DOHH2 (cell line): ENCODE measurements at regions not wholly inside any gene's neighbourhood (a gene's known extent, or its start where the extent isn't known, plus 50 kb on each side); places are given as distances from the start of the nearest gene placed in this dataset.

Experiments used
- H3F3A ChIP-seq: fragments of 200-600 bp; sonication (generic), shearing (Covaris generic); 2 replicates; pipeline ENCODE4 v1.6.0; 2016; ENCODE audit warnings: antibody characterized with exemption, mild to moderate bottlenecking; ENCODE audit not compliant: control insufficient read depth, insufficient read depth
- H3K27ac ChIP-seq: fragments of 200-600 bp; sonication (generic); 2 replicates; pipeline ENCODE4 v1.5.1; 2014; ENCODE audit warnings: low read depth, mild to moderate bottlenecking, low read length, moderate library complexity
- H3K27me3 ChIP-seq: fragments of 200-600 bp; sonication (generic); 2 replicates; pipeline ENCODE4 v1.6.1; 2014; ENCODE audit warnings: mild to moderate bottlenecking, low read length, mixed read lengths; ENCODE audit not compliant: control insufficient read depth
- H3K36me3 ChIP-seq: fragments of 200-600 bp; sonication (generic); 2 replicates; pipeline ENCODE4 v1.6.1; 2014; ENCODE audit warnings: mild to moderate bottlenecking, low read length, moderate library complexity, mixed read lengths; ENCODE audit not compliant: control insufficient read depth
- H3K4me1 ChIP-seq: fragments of 200-600 bp; sonication (generic); 2 replicates; pipeline ENCODE4 v1.6.1; 2014; ENCODE audit warnings: mild to moderate bottlenecking, low read length, mixed read lengths; ENCODE audit not compliant: control insufficient read depth
- H3K4me2 ChIP-seq: fragments of 200-600 bp; sonication (generic); 2 replicates; pipeline ENCODE4 v1.6.0; 2014; ENCODE audit warnings: mild to moderate bottlenecking, low read length, moderate library complexity
- H3K4me3 ChIP-seq: fragments of 200-600 bp; sonication (generic); 2 replicates; pipeline ENCODE4 v1.5.1; 2014; ENCODE audit warnings: mild to moderate bottlenecking, low read length, mixed read lengths
- H3K79me2 ChIP-seq: fragments of 200-600 bp; sonication (generic); 2 replicates; pipeline ENCODE4 v1.6.1; 2014; ENCODE audit warnings: mild to moderate bottlenecking, low read length, mixed read lengths; ENCODE audit not compliant: control insufficient read depth
- H3K9me2 ChIP-seq: fragments of 200-600 bp; sonication (generic); replicated peaks from 2 replicates; pipeline ENCODE4 v1.6.1; 2014; ENCODE audit warnings: mild to moderate bottlenecking, low read length, mixed read lengths; ENCODE audit not compliant: control insufficient read depth
- H3K9me3 ChIP-seq: fragments of 200-600 bp; sonication (generic); 2 replicates; pipeline ENCODE4 v1.6.1; 2014; ENCODE audit warnings: antibody characterized with exemption, low read length, mixed read lengths; ENCODE audit not compliant: control insufficient read depth, insufficient read depth
- H4K20me1 ChIP-seq: fragments of 200-600 bp; sonication (generic); 2 replicates; pipeline ENCODE4 v1.6.0; 2014; ENCODE audit warnings: low read depth, mild to moderate bottlenecking, antibody characterized with exemption, low read length, moderate library complexity; ENCODE audit not compliant: control insufficient read depth, insufficient read depth
- EZH2phosphoT487 ChIP-seq: fragments of 200-600 bp; sonication (generic); IDR thresholded peaks from 2 replicates; pipeline ENCODE4 v1.6.1; 2017; ENCODE audit warnings: borderline replicate concordance, mild to moderate bottlenecking, antibody characterized with exemption, low read length, moderate library complexity, mixed read lengths
- TF ChIP-seq, protein P1 (sequence below): fragments of 200-600 bp; sonication (generic); IDR thresholded peaks from one replicate; pipeline ENCODE4 v1.5.1; 2014; ENCODE audit warnings: antibody characterized with exemption, mild to moderate bottlenecking, low read depth, low read length; ENCODE audit not compliant: poor library complexity, severe bottlenecking

- Histone ChIP-seq H3F3A (no peaks in the 10 kb centered on the region), H4K20me1 (no peaks in the 10 kb centered on the region), H3K27me3 (no peaks in the 10 kb centered on the region), H3K9me2 (no peaks in the 10 kb centered on the region), H3K9me3 (no peaks in the 10 kb centered on the region), H3K4me1 (no peaks in the 10 kb centered on the region), H3K36me3 (no peaks in the 10 kb centered on the region), H3K4me2 (no peak overlapping the region), H3K79me2 (no peaks in the 10 kb centered on the region), H3K4me3 (no peak overlapping the region), H3K27ac (no peak overlapping the region)
- TF ChIP-seq EZH2phosphoT487 = no peak
- TF ChIP-seq, protein P1, sequence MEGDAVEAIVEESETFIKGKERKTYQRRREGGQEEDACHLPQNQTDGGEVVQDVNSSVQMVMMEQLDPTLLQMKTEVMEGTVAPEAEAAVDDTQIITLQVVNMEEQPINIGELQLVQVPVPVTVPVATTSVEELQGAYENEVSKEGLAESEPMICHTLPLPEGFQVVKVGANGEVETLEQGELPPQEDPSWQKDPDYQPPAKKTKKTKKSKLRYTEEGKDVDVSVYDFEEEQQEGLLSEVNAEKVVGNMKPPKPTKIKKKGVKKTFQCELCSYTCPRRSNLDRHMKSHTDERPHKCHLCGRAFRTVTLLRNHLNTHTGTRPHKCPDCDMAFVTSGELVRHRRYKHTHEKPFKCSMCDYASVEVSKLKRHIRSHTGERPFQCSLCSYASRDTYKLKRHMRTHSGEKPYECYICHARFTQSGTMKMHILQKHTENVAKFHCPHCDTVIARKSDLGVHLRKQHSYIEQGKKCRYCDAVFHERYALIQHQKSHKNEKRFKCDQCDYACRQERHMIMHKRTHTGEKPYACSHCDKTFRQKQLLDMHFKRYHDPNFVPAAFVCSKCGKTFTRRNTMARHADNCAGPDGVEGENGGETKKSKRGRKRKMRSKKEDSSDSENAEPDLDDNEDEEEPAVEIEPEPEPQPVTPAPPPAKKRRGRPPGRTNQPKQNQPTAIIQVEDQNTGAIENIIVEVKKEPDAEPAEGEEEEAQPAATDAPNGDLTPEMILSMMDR = no peak
These were observed 313.5 kb downstream of the TCERG1L start for GRCh38 chr10:130998046-130998435.

DNA sequence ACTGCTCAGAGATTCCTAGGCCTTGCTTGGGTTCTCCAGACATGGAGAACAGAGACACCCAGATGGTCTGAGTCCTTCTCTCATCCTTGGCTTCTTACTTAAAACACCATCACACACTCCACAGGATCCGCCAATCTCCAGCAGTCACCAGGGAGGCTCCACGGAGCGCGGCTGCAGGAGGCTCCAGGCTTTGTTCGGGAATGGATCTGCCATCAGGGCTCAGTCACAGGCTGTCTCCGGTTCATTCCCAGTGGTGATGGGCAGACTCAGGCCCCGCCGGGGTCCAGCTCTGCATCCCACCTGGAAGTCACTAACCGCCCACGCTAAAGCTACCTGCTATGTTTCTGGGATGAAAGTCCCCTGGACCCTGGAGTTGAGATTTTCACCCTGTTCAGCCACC is 312.9 kb downstream of the TCERG1L start:
- Histone ChIP-seq H3K79me2 (no peaks in the 10 kb centered on the region), H3K9me2 (no peaks in the 10 kb centered on the region), H3K36me3 (no peaks in the 10 kb centered on the region), H3K4me2 (no peak overlapping the region), H4K20me1 (no peaks in the 10 kb centered on the region), H3K4me3 (no peak overlapping the region), H3K4me1 (no peaks in the 10 kb centered on the region), H3K9me3 (no peaks in the 10 kb centered on the region), H3F3A (no peaks in the 10 kb centered on the region), H3K27ac (no peak overlapping the region), H3K27me3 (no peaks in the 10 kb centered on the region)
- TF ChIP-seq, protein P1 = no peak
- TF ChIP-seq EZH2phosphoT487 = no peak

DNA sequence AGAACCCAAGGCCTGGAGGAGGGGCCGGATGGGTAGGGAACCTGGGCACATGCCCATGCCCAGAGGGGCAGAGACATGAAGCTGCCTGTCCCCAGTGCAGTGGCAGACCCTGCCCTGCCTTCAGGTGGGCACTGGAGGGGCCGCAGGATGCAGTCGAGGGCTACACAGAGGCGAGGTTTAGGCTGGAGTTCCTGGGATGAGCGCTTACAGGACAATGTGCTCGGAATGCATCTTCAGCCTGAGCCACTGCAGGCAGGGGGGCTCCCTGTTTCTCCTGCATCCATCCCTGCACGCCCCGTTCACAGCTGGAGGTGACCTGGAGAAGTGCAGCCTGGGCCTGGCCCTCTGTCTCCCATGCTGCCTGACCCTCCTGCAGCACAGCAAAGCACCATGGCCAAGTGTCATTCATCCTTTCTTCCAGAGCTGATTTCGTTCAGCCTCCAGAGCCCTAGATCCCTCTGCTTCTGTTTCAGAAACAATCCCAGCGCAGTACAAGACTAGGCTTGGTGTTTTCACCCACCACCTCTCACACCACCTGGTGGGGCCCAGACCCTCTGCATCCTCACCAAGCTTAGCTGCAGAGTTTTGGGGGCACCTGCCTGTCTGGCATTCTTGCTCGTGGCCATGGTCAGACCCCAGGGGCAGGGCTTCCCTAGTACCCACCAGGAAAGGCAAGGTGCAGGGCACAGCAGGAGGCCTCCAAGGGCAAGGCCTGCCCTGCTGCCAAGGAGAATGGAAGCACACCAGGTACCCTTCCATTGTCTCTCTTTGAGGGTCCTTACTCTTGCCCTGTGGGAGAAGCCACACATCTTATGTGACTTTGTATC is 311.9 kb downstream of the TCERG1L start:
- Histone ChIP-seq H3K9me3 (no peaks in the 10 kb centered on the region), H3K4me3 (no peak overlapping the region), H3K4me1 (no peaks in the 10 kb centered on the region), H3K79me2 (no peaks in the 10 kb centered on the region), H3K4me2 (no peak overlapping the region), H3K27me3 (no peaks in the 10 kb centered on the region), H3K27ac (no peak overlapping the region), H3K36me3 (no peaks in the 10 kb centered on the region), H4K20me1 (no peaks in the 10 kb centered on the region), H3F3A (no peaks in the 10 kb centered on the region), H3K9me2 (no peaks in the 10 kb centered on the region)
- TF ChIP-seq, protein P1 = no peak
- TF ChIP-seq EZH2phosphoT487 = no peak
